HG03442 (cell line): ENCODE measurements at regions not wholly inside any gene's neighbourhood (a gene's known extent, or its start where the extent isn't known, plus 50 kb on each side); places are given as distances from the start of the nearest gene placed in this dataset.

Experiments
- ATAC-seq: cut with Tn5 transposase; IDR thresholded peaks from one replicate; pipeline ENCODE4 v1.9.1; 2021; ENCODE audit warnings: mild to moderate bottlenecking, moderate library complexity; ENCODE audit not compliant: unreplicated experiment

- no peak for ATAC-seq
Observed at GRCh38 chr20:23282111-23282510, 68.5 kb upstream of the NXT1 start.

DNA sequence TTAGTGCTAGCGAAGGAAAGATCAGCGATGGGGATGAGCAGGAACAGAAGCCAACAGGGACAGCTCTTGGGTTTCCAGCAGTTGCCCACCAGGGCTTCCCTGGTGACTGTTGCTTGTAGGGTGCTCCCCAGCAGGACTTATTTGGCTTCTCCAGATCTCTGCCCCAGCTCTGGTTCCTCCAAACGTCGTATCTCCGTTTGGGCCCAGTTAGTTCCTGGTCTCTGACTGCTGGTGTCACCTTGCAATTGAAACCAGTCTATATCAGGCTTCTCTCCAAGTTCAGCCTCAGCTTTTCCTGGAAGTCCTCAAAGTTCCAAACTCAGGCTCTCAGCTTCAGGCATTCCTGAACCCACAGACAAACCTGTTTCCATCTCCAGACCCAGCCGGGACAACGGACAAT lies 70.8 kb upstream of the NXT1 start:
- no peak for ATAC-seq

DNA sequence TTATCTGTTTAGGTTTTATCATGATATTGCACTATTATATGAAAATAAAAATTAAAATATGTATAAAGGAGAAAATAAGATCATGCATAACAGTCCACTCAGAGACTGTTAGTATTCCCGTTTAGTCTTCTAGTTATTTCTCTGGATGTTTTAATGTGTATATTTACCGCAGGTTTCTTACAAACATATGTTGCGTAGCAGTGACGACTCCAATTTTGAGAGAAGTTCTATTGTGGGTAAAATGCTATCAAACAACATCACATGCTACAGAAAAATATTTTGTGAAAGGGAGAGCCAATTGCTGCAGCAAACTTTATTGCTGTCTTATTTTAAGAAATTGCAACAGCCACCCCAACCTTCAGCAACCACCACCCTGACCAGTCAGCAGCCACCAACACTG lies 72.4 kb upstream of the NXT1 start:
- ATAC-seq, result no peak

DNA sequence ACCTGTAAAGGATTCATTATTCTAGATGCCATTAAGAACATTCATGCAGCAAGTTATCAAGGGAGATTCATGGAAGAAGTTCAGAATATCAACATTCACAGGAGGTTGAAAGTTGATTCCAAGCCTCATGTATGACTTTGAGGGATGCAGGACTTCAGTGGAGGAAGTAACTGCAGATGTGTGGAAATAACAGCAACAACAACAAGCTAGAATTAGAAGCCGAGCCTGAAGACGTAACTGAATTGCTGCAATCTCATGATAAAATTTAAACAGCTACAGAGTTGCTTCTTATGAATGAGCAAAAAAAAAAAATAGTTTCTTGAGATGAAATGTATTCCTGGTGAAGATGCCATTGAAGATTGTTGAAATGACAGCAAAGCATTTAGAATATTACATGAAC lies 73.3 kb upstream of the NXT1 start:
- no peak for ATAC-seq

DNA sequence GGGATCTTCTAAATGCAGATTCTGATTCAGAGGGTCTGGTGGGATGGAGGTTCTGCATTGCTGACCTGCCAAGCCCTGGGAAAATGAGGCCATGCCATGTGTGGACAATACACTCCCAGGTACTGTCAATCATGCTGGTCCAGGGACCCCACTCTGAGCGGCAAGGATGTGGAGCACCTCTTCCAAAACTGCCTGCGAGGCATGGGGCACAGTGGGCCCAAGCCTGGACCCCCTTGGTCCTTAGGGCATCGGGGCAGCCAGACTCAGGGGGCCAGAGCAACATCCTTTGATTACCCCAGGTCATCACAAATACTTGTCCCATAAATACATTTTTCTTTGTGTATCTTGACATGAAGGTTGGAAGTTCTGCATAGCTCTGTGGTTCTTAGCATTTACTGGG lies 76.8 kb upstream of the NXT1 start:
- no peak for ATAC-seq

GRCh38 chr20:23272176-23273029 lies 78.2 kb upstream of the NXT1 start:
- ATAC-seq, result no peak

GRCh38 chr20:23270382-23270911 lies 80.1 kb upstream of the NXT1 start:
- ATAC-seq, result no peak

DNA sequence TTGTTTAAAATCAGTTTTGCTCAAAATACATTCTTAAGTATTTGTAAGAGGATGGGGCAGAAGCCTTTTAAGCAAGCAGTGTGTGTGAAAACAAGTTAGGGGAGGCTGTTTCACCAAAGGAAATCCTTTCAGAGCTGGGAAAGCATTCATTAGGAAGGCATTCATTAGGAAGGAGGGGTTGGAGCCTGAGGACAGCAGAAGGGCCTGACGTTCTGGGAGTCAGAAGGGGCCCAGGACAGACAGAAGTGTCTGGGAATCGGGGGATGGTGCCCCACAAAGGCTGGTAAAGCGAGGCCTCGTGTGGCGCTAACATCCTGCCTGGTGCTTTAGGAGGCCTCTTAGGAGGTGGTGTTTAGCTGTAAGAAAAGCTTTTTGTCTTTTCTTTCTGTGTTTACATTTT lies 80.6 kb upstream of the NXT1 start:
- ATAC-seq, result no peak

DNA sequence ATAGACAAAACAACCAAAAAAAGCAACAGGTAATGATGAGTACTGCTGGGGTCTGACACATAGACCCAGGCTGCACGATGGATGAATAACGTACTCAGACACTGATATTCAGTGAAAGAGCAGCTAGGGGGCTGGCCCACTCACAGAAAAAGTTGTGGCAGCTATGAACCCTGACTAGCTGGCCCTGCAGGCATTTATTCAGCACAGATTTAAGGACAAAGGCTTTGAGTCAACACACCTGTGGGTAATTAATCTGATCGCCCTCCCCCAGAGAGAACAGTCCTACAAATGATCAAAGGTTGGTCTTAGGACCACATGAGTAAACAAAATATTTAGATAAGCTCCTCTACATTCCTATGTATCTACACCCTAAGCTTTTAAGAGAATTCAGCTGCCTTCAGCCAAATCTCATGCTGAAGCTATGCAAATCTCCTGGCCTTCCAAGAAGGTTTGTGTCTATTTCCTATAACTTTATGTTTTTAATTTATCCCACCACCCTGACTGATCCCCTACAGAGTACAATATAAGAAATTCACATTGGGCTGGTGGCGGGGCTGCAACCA lies 81.7 kb upstream of the NXT1 start:
- ATAC-seq, result no peak

DNA sequence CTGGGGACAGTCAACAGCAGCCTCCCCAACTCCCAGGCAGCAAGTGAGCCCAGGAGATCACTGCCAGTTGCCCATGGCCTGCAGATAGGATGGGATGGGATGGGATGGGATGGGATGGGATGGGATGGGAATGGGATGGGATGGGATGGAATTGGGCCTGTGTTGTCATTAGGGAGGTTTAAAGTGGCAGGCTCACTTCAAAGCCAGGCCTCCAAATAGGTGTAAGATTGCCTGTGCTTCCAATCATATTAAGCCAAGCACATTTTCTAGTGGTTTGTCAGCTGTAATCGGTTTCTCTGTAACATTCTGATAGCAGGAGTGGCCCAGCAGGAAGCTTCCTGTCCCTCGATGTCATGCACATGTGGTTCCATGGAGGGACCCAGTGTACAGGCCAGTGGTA lies 82.7 kb upstream of the NXT1 start:
- no peak for ATAC-seq

DNA sequence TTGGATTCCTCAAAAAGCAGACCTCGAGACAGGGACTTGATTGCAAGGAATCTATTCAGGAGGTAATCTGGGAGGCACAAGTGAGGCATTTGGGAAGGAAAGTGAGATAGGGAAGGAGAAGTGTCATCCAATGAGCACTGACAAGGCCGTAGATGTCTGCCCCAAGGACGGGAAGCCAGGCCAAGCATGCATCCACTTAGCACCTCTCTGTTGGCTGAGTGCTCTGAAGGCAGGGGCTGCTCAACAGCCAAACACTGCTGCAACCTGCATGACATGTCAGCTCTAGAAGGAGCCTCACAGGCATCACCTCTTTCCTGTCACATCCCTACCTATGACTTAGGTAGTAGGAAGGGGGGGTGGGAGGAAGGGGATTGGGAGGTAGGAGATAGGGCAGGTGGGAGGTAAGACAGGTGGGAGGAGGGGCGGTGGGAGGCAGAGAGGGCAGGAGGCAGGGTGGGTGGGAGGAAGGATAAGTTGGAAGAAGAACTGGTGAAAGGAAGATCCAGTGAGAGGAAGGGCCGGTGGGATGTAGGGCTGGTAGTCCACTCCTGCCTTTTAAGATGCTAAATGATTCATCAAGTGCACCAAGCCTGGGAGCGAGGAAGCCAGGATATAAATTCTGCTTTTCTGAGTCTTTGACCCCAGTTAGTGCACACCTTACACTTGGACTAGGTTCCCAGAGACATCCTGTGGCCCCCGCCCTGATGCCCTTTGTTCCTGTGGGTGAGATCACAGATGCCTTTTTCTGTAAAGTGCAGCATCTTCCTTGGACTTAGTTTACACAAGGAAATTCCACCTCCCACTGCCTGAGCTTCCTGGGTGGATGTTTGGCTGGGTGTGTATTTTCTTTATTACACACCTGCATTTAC lies 83.8 kb upstream of the NXT1 start:
- ATAC-seq, result no peak

GRCh38 chr20:23265226-23265625 lies 85.4 kb upstream of the NXT1 start:
- ATAC-seq, result no peak

GRCh38 chr20:23264545-23264944 lies 86.0 kb upstream of the NXT1 start:
- no peak for ATAC-seq

- no peak for ATAC-seq
Observed at GRCh38 chr20:23260181-23260840, 90.3 kb upstream of the NXT1 start.

- no peak for ATAC-seq
Observed at GRCh38 chr20:23258747-23259121, 91.9 kb upstream of the NXT1 start.

DNA sequence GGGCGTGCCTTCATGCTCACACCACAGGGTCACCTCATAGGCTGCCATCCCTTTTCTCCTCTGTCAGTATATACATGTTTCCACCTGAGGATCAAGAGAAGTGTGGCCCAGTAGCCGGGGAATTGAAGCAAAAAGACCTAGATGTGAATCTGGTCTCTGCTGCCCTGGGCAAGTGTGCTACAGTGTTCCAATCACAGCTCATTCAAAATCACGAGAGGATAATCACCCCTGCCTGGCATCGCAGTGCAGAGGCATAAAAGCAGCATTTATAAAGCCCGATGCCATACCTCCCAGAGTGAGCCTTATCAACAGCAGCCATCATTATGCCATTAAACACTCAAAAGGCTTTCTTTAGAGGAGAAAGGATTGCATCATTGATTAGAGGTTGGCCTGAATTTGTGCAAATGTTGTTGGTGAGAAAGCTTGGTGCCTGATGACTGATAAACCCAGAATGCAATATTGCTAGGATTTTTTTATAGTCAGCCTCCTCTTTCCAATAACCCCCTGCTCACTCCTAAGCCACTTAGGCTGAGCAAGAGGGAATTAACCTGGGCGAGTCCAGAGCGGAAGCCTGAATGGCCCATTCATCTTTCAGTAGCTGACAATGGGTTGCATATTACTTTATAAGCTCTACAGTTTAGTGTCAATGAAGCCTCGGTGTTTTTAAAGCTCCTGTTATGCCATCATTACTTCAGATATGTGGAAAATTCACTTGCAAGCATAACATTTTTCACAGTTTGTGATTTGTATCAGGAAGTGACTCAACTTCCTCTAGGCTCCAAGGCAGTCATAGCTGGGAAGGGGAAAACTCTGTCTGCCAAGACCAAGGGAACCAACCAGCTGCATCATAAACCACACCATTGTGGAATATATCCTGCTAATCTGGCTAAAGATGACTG lies 92.5 kb upstream of the NXT1 start:
- no peak for ATAC-seq

GRCh38 chr20:23257106-23257761 lies 93.4 kb upstream of the NXT1 start:
- no peak for ATAC-seq

DNA sequence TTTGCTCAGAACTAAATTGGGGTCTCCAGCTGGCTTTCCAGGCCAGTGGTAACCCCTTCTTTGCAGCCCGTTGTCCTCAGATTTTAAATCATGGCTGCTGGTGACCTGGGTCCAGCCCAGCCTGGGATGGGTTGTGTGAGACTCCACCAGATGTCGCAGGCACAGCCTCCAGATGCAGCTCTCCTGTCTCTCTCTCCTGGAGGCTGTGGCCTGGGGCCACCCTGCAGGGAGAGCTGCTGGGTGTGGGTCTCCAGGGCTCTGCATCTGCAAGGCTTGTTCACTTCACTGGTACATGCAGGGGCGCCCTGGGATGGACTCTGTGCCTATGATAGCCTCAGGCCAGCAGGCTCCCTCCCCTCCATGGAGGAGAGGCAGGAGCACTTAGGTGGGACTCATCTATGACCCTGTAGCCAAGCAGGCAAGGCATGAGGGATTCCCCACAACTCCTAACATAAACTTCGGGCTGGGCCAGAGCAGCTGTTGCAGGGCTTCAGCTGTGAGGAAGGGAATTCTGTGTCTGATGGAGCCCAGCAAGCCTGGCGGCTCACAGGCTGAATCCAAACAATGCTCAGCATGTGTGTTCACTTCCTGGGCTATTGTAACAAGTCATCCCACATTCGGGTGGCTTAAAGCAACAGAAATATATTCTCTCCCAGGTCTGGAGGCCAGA lies 94.7 kb upstream of the NXT1 start:
- no peak for ATAC-seq

DNA sequence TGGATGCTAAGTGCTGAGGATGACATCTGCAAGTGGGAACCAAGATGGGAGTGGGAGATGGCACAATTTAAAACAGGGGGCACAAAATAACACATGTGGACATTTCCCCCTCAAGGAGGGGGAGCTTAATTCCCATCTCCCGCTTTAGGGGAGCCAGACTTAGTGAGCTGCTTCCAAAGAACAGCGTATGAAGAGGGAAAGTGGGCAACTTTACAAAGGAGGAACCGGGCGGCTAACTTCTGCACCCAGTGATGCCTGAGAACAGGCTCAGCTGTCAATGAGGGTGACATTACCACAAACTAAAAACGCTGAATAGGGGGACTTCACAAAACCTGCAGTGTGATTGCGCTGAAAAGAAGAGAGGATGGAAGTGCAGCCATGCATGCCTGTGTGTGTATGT lies 95.5 kb upstream of the NXT1 start:
- no peak for ATAC-seq
